HEK293T (cell line): ENCODE measurements at regions not wholly inside any gene's neighbourhood (a gene's known extent, or its start where the extent isn't known, plus 50 kb on each side); places are given as distances from the start of the nearest gene placed in this dataset.

Experiments used
- BHLHE40 ChIP-seq: fragments of 450-650 bp; IDR thresholded peaks from 2 replicates; pipeline ENCODE4 v1.6.1; 2016; ENCODE audit warnings: mild to moderate bottlenecking, moderate library complexity, borderline replicate concordance
- ELF4 ChIP-seq: fragments of 450-650 bp; IDR thresholded peaks from 2 replicates; pipeline ENCODE4 v1.6.1; 2017; ENCODE audit warnings: antibody characterized with exemption
- FOXK2 ChIP-seq: fragments of 450-650 bp; IDR thresholded peaks from 2 replicates; pipeline ENCODE4 v1.6.1; 2016; ENCODE audit warnings: mild to moderate bottlenecking
- FOXM1 ChIP-seq: fragments of 450-650 bp; IDR thresholded peaks from 2 replicates; pipeline ENCODE4 v1.6.1; 2017; ENCODE audit warnings: mild to moderate bottlenecking, borderline replicate concordance
- LEF1 ChIP-seq: fragments of 450-650 bp; IDR thresholded peaks from 2 replicates; pipeline ENCODE4 v1.6.1; 2017; ENCODE audit warnings: mild to moderate bottlenecking, borderline replicate concordance
- NFRKB ChIP-seq: fragments of 450-650 bp; IDR thresholded peaks from 2 replicates; pipeline ENCODE4 v1.6.1; 2016; ENCODE audit warnings: mild to moderate bottlenecking, moderate library complexity
- SP1 ChIP-seq: fragments of 450-650 bp; IDR thresholded peaks from 2 replicates; pipeline ENCODE4 v1.6.1; 2017
- SUZ12 ChIP-seq: fragments of 450-650 bp; IDR thresholded peaks from 2 replicates; pipeline ENCODE4 v1.6.1; 2016; ENCODE audit warnings: mild to moderate bottlenecking
- TARDBP ChIP-seq: fragments of 450-650 bp; IDR thresholded peaks from 2 replicates; pipeline ENCODE4 v1.6.1; 2016
- ZNF384 ChIP-seq: fragments of 450-650 bp; IDR thresholded peaks from 2 replicates; pipeline ENCODE4 v1.6.1; 2016

GRCh38 chr5:174198541-174198940 lies 153.0 kb downstream of the NSG2 start:
- TF ChIP-seq FOXM1 (no peak), SUZ12 (no peak), LEF1 (no peak), SP1 (no peak), ZNF384 (no peak), FOXK2 (no peak), BHLHE40 (no peak), TARDBP (no peak), ELF4 (no peak), NFRKB (no peak)
